ENCODE measurements at regions not wholly inside any gene's neighbourhood (a gene's known extent, or its start where the extent isn't known, plus 50 kb on each side); places are given as distances from the start of the nearest gene placed in this dataset.

DNA sequence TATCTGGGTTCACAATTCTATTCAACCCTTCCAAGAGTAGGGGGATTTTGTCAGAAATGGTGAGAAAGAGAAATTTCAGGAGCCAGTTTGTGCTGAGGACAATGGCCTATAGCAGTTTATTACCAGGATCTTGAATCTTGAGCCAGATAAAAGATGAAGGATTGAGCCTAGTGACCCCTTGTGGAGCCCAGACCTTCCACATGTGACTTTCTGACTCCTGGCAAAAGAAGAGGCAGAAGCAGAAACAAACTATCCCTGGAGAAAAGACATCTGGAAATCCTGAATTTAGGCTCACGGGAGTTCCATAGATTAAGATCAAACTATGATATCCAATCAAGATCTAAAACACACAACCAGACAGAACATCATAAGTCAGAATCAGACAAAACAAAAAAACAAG is 60.9 kb upstream of the CHRM2 start:
- TF ChIP-seq, protein P1, sequence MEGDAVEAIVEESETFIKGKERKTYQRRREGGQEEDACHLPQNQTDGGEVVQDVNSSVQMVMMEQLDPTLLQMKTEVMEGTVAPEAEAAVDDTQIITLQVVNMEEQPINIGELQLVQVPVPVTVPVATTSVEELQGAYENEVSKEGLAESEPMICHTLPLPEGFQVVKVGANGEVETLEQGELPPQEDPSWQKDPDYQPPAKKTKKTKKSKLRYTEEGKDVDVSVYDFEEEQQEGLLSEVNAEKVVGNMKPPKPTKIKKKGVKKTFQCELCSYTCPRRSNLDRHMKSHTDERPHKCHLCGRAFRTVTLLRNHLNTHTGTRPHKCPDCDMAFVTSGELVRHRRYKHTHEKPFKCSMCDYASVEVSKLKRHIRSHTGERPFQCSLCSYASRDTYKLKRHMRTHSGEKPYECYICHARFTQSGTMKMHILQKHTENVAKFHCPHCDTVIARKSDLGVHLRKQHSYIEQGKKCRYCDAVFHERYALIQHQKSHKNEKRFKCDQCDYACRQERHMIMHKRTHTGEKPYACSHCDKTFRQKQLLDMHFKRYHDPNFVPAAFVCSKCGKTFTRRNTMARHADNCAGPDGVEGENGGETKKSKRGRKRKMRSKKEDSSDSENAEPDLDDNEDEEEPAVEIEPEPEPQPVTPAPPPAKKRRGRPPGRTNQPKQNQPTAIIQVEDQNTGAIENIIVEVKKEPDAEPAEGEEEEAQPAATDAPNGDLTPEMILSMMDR (conservative IDR thresholded peaks at IDR 0.05): no peak
- TF ChIP-seq EZH2 (IDR thresholded peaks at IDR 0.05; ENCODE audit: low read depth): no peak

Data from PC-9 (cell line).